Stimulated activated CD4-positive, alpha-beta T cell treated with anti-CD3 and anti-CD28 coated beads, Interleukin-4, amount 100 ng/mL, for 1 hour (primary cell): ENCODE measurements at regions not wholly inside any gene's neighbourhood (a gene's known extent, or its start where the extent isn't known, plus 50 kb on each side); places are given as distances from the start of the nearest gene placed in this dataset.
"Not testable (repeated sequence)": the region's sequence is repeated elsewhere in the genome, so short reads cannot be mapped to it uniquely, and the experiment has no call there.

ENCODE experiments used
- DNase-seq: peaks from one replicate; pipeline ENCODE4 v3.0.0-alpha.2; 2020

GRCh38 chr2:129570812-129571211, 408.7 kb upstream of the RAB6C start:
- not testable (repeated sequence) for DNase-seq

DNA sequence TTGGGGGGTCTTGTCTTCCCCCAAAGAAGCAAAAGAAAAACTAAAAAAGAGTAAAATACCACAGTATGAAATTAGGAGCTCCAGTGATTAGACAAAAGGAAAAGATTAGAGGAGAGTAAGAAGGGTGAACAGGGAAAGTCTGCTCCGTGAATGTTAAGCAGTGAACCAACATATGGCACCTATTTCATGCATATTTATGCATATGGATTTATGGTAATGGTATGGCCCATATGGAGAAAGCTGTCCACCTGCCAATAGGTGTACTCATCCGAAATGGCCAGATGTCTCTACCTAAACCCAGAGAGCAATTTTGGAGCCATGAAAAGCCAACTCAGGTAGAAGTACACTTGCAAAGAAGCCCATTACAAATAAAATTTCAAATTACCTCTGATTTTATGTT, 404.0 kb upstream of the RAB6C start:
- no peak for DNase-seq

DNA sequence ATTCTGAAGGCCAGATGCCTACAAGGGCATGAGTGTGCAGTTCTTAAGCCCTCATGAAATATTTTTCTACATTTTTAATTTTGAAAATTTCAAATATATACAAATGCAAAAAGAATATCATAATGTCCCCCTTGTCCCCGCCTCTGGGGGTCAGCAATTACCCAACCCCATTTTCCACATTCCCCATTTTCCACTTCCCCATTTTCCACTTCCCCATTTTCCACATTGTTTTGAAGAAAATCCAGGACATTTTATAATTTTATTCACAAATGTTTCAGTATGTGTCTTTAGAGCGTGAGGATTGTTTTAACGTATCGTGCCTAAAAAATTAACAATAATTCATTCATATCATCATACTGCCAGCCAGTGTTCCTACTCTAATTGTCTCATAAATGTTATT, 403.6 kb upstream of the RAB6C start:
- DNase-seq: no peak

GRCh38 chr2:129580001-129580400, 399.5 kb upstream of the RAB6C start:
- DNase-seq: no peak

DNA sequence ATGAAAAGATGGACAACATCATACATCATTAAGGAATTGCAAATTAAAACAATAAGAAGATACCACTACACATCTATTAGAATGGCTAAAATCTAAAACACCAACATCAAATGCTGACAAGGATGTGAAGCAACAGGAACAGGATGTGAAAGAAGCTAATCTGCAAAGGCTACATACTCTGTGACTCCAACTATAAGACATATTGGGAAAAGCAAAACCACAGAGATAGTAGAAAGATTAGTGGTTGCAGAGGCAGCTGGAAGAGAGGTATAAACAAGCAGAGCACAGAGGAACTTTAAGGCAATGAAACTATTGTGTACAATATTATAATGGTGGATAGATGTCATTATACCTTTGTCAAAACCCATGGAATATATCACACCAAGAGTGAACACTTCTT, 393.7 kb upstream of the RAB6C start:
- DNase-seq: no peak

GRCh38 chr2:129587426-129588064, 391.9 kb upstream of the RAB6C start:
- no peak for DNase-seq

GRCh38 chr2:129604560-129604959, 374.9 kb upstream of the RAB6C start:
- no peak for DNase-seq

GRCh38 chr2:129605646-129606045, 373.8 kb upstream of the RAB6C start:
- no peak for DNase-seq

DNA sequence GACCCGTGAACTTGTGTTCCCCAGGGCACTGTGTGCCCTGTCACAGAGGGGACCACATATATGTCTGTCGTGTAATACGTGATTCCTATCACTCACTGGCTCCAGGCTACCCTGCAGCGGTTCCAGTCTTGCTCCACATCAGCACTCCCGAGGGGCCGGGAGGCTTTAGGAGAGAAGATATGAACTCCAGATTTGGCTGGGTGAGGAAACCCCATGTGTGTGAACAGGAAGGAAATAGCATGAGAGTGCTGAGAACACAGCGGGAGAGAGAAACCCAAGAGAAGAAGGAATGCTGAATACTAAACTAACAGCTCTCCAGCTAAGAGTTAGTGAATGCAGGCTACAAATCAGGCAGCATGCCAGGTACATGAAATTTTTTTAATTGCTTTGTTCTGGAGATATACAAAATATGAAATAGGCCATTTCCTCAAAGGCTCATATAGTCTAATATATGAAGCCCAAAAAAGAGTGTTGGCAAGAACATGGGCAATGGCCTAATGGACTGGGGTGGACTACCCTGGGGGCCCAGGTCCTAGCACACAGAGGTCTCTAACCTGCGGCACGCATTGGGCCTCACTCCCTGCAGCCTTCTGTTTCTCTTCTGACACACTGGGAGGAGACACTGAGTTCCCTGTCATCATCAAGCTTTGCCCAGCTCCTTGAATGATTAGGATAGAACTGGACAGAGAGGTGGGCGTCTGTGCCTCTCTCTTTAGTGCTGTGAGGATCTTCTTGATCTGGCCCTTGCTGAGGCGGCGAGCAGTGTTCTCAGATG, 372.8 kb upstream of the RAB6C start:
- DNase-seq: no peak

- DNase-seq: no peak
Observed at GRCh38 chr2:129609224-129609623, 370.2 kb upstream of the RAB6C start.

DNA sequence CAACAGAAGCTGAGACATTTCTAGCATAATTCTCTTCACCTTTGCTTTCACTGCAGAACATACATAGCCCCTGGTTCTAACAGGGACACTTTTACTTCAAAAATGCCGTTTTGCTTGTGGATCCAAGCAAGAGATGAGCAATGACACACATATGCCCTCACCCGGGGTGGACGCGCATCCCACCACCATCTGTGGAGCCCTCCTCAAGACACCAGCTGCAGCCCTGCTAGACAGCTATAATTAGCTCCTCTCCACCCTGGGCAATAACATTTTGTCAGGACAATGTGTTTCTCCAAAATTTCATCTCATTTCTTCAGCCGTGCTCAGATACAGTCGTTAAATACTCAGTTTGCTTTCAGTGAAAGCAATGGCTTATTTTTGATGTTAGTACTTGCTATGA, 368.7 kb upstream of the RAB6C start:
- DNase-seq: no peak

- no peak for DNase-seq
Observed at GRCh38 chr2:129611471-129611870, 368.0 kb upstream of the RAB6C start.

DNA sequence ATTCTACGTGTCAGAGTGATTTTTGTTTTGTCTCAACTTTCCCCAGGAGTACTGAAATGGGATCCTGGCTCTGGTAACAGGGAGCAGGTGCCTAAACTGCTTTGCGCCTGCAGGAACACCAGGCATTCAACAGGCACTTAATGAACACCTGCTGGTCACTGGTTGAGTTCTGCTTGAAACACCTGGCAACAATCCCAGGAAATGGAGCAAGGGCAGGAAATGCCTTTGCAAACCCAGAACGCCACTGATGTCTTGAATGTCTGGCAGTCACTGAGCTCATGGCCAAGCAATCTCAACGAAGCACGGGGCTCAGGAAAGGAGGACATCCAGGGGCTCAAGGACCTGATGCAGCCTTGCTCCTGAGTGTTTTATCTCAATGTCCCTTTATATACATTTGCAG, 360.0 kb upstream of the RAB6C start:
- DNase-seq: no peak

DNA sequence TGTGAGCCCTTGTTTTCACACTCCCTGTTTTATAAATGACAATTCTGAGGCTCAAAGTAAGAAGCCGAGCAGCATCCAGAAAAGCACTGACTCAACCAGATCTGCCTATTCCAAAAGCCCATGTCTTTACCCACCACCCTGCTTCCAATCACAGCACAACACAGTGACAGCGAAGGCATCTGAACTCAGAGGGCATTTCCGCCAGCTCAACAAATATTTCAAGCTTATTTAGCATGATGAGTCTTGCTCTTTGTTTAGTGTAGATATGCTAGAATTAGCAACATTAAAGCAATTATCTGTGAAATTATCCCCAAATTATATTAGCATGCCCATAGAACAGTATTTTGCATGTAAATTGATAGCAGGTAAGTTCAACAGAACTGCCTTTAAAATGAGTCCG, 359.1 kb upstream of the RAB6C start:
- no peak for DNase-seq

DNA sequence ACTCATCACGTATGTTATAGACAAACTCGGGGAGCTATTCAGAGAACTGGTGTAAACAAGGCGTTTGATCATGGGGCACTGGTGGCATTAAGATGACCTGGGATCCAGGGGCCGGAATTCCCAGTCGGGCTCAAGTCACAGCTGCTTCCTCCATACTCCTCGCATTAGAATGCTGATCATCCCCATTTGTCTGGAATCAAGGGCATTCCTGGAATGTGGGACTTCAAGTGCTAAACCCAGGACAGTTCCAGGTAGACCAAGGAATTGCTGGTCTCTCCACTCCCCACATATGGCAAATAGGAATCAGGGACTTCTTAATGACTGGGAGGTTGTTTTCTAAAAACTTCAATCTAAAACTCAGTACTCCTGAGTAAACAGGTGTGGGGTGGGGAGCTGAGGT, 355.7 kb upstream of the RAB6C start:
- no peak for DNase-seq

DNA sequence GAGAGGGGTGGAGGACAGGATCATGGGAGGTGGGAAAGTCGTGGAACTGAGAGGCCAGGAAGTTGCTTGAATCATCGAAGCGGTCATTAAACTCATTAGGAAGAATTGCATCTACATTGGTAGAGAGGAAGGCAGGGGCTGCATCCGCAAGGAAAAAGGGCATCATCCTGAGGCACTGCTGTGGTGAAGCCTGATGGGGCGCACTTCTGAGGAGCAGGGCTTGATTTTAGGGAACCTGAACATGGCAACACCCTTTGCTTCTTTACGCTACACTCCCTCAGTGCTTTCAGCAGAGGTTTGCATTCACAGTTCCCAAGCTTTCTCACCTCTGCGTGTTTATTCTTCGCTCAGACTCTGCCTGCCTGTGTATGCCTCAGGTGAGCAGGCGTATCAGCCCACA, 352.0 kb upstream of the RAB6C start:
- DNase-seq: no peak

DNA sequence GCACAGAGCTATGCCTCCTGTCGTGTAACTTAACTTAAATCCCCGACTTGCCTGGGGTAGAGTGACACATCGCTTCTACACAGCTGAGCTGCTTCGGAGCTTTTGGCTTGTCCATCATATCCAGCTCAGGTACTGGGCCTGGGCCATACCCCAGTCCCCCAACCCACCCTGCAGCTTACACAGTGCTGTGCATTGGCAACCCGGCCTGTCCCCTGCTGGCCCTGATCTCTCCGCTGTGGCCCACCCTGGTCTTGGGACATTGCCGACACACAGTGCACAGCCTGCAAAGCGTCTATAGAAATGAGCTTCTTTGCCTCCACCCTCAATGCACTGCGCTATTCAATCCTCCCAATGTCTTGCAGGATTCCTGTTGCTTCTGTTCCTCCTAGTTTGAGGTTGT, 342.8 kb upstream of the RAB6C start:
- DNase-seq: no peak

DNA sequence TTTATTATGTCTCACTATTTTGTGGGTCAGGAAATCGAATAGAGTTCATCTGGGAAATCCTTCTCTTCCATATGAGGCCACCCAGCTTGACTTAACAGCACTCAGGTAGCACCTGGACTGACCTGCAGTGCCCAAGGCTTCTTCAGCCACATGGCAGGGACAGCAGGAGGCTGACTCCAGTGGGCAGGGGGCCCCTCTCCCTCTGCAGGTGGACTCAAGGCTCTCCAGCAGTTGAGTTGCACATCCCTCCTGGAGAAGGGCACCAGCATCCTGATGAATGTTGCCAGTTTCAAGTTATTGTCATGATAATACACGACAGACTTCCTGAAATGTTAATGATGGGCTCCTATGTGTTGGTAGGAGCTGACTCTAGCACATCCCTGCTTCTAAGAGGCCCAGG, 338.1 kb upstream of the RAB6C start:
- no peak for DNase-seq

DNA sequence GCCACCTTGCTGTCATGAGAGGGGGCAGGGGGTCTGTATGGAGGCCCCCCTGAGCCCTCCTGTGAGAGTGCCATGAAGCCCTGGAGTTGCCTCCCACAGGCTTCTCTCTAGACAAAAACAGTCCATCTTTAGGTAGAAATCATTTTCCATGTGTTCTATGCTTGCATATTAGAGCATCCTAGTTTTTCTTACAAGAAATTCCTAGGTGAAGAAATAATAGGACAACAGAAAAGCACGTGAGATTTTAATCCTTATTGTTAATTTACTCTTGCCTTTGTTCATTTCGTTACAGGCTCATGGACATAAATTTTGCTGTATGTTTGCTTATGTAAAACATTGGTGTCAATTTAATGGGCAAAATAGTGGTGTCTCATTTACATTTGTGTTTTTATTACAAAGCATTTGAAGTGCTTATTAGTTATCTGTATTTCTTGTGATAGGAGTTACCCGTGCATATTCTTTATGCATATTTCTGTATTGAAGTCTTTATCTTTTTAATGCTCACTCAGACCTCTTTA, 336.9 kb upstream of the RAB6C start:
- no peak for DNase-seq

- DNase-seq: no peak
Observed at GRCh38 chr2:129645335-129645734, 334.1 kb upstream of the RAB6C start.

DNA sequence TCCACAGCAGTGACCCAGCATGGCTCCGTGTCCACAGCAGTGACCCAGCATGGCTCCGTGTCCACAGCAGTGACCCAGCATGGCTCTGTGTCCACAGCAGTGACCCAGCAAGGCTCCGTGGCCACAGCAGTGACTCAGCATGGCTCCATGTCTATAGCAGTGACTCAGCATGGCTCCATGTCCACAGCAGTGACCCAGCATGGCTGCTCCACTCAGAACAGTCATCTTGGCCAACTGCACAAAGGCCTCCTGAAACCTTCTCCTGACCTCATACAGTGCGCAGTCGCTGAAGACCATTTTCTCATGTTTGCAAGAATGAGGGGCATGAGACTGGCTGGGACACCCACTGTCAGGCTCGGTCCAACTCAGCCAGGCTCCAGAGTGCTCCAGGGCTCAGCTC, 333.4 kb upstream of the RAB6C start:
- DNase-seq: no peak

DNA sequence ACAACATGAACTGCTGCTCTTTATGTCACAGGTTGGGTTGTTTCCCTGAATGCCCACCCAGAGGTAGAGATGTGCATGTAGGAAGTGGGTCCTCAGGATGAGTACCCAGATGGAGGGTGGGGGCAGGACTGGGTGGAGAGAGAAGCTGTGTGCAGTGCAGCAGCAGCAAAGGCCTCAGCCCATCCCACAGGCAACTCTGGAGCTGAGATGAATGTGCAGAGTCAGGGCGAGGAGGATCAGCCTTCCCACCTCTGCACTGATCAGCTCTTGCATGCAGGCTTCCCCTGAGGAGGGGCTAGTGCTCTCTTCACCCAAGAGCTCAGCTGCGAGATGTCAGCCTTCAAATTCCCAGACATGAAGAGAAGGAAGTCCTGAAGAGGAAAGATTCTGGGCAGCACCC, 326.2 kb upstream of the RAB6C start:
- DNase-seq: no peak

- no peak for DNase-seq
Observed at GRCh38 chr2:129654331-129654730, 325.1 kb upstream of the RAB6C start.

GRCh38 chr2:129656081-129656598, 323.3 kb upstream of the RAB6C start:
- DNase-seq: no peak
